Retinal pigment epithelial cell (primary cell): ENCODE measurements at regions not wholly inside any gene's neighbourhood (a gene's known extent, or its start where the extent isn't known, plus 50 kb on each side); places are given as distances from the start of the nearest gene placed in this dataset.

Experiments
- DNase-seq: peaks from one replicate; pipeline ENCODE4 v3.0.0-alpha.2; 2010; ENCODE audit warnings: low read depth
- H3K4me3 ChIP-seq: 2 replicates; pipeline ENCODE4 v1.5.1; 2011; ENCODE audit warnings: mild to moderate bottlenecking, low read length, control low read depth, moderate library complexity
- TF ChIP-seq, protein P1 (sequence below): conservative IDR thresholded peaks from 2 replicates; pipeline ENCODE4 v1.5.1; 2011; ENCODE audit warnings: low read depth, low read length, control low read depth, inconsistent platforms

DNA sequence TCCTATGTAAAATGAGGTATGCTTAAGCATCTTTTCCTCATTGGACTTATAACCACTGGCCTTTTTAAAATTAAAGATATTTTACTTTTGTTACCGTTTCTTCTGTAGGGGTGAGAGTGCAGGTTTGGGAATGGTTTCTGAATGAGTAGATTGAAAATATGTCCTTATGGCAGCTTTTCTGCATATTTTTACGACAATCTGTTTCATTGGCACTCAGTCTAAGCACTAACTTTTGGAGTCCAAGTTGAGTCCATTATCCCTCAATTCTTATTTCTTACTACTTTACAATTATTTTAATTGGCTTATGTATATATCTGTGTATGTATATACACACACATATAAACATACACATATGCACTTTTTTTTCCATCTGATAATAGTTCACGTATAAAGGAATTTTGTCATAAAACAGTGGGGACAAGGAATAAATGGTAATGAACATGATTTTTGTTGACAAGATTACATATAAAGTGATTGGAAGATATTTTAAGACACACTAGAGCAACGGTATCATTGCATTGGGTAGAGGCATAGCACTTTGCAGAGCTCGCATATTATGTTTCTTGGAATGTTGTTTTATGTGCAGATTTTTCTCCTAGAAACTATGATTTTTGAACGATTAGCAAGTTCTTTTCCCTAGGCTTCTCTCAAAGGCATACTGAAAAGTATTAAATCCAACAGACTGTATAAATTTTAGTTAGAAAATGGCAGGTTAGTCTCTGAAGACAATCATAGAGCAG, 133.0 kb downstream of the FAT4 start:
- no peak for DNase-seq
- TF ChIP-seq, protein P1, sequence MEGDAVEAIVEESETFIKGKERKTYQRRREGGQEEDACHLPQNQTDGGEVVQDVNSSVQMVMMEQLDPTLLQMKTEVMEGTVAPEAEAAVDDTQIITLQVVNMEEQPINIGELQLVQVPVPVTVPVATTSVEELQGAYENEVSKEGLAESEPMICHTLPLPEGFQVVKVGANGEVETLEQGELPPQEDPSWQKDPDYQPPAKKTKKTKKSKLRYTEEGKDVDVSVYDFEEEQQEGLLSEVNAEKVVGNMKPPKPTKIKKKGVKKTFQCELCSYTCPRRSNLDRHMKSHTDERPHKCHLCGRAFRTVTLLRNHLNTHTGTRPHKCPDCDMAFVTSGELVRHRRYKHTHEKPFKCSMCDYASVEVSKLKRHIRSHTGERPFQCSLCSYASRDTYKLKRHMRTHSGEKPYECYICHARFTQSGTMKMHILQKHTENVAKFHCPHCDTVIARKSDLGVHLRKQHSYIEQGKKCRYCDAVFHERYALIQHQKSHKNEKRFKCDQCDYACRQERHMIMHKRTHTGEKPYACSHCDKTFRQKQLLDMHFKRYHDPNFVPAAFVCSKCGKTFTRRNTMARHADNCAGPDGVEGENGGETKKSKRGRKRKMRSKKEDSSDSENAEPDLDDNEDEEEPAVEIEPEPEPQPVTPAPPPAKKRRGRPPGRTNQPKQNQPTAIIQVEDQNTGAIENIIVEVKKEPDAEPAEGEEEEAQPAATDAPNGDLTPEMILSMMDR: no peak
- H3K4me3 ChIP-seq: no peak overlapping the region

DNA sequence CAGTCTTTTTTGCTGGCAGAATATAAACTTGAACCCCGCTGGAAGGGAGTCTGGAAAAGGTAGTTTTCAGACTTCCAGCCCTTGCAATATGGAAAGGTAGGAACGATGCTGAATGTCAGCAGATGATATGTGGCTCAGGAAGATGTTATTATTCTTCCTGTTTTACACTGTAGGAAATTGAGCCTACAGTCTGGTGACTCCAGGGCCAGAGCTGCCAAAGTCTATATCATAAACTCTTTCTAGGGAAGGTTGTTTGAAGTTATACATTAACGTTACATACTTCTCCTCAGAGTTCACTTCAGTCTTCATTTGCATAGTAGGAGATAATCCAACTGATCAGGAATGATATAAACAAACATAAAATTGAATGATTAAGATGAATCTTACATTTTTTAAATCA, 141.3 kb downstream of the FAT4 start:
- no peak for DNase-seq
- H3K4me3 ChIP-seq: no peak overlapping the region
- TF ChIP-seq, protein P1: no peak

DNA sequence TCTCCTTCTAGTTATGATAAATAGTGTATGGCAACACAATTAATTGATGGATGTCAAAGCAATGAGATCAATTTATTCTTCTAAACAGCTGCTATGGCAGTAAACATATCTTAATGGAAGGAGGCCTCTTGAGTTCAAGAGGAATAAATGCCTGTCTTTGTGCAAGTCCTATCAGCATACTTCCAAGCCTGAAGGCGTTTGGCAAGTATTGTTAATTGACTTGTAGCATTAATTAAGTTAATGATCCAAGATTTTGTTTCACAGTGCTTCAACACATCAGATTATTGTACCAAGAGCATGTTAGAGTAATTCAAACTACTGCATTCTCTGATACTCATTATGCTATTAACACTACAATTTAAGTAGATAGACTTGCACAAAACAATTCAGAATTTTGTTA, 144.8 kb downstream of the FAT4 start:
- no peak for DNase-seq
- H3K4me3 ChIP-seq: no peak overlapping the region
- TF ChIP-seq, protein P1: no peak

DNA sequence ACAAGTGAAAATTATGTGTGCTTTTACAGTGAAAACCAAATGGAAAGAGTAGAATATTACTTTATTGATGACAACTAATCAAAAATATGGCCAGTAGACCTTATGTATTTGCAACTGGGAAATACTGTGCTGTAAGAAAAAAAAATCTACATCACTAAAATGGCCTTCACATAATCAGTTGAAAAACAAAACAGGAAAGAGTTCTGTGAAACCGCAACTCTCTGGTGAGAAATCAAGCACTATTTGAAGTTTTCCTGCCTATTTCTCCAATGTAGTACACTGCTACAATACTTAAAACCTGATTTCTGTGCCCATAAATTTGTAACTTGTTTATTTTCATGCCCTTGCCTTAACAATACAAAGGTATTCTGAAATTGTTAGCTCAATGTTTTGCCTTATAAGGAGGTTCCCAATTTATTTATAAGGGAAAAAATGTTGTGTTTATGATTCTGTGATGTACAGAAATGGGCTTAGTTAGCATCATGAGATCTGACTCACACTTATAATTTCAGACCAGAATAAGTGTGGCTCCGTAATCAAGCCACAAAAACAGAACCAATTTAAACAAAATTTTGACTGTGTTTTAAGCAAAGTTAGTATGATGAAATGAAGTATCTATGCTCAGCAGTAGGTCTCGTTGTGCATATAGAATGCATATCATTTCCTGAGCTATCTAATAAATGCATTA, 147.1 kb downstream of the FAT4 start:
- H3K4me3 ChIP-seq: no peak overlapping the region
- DNase-seq: no peak
- TF ChIP-seq, protein P1: no peak

DNA sequence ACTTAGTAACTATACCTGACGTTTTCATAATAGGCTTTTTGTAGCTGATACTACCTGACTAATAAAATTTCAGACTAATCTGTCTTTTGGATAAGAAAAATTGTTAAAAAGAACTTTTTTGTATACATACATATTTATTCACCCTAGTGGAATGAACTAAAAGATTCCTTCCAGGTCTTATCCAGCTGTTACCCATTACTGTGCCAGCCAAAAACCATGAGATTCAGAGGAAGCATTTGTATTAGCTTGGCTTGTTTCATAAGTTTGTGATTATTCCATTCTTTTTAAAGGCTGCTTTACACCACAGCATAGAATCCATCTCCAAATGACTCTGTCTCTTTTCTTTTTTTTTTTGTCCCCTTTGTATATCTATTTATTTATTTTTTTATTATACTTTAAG, 149.4 kb downstream of the FAT4 start:
- no peak overlapping the region for H3K4me3 ChIP-seq
- TF ChIP-seq, protein P1: no peak
- DNase-seq: no peak

DNA sequence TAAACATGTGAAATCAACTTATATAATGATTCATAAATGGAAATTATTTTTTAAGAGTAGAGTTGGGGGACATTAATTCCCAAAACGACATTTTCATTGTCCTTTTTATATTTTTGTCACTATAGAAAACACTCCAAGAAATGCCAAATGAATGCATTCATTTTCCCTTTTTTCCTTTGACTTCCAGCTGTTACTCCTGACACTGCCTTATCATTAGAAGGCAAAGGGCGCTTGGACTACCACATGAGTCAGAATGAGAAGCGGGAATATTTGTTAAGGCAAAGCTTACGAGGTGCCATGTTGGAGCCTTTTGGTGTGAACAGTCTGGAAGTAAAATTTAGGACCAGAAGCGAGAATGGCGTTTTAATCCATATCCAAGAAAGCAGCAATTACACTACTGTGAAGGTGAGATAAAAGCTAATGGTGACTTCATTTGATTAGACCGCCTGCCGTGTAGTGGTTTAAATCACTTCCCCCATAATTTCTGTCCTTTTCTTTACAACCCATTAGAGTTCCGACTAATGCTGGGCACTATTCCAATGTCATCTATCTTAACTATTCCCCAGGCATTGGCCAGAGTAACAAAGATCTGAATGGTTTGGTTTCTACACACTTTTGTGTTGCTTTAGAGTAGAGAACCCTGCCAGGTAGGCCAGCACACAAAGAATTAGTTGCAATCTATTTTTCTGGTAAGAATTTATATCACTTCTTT, 166.7 kb downstream of the FAT4 start:
- TF ChIP-seq, protein P1: no peak

DNA sequence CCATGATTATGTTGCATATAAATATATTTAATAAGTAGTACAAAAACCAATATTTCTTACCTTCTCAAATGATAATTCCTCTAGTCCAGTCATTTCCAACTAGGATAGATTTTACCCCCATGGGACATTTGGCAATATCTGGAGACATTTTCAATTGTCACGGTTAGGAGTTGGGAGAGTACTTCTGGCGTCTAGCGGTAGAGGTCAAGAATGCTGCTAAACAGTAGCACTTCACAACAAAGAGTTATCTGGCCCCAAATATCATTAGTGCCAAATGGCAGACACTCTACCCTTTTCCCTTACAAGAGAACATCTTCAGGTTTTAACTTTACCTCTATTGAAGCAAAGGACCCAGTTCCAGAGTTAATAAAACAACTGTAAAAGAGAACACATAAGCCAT, 168.1 kb downstream of the FAT4 start:
- H3K4me3 ChIP-seq: no peak overlapping the region
- TF ChIP-seq, protein P1: peak; percentile 16
- DNase-seq: no peak

More for the DNA sequence above, 166.7 kb downstream of the FAT4 start:
- no peak overlapping the region for H3K4me3 ChIP-seq
- DNase-seq: no peak
